RKO (cell line): ENCODE measurements at regions not wholly inside any gene's neighbourhood (a gene's known extent, or its start where the extent isn't known, plus 50 kb on each side); places are given as distances from the start of the nearest gene placed in this dataset.

ENCODE experiments used
- DNase-seq: peaks from one replicate; pipeline ENCODE4 v3.0.0-alpha.2; 2016; ENCODE audit warnings: low spot score

- no peak for DNase-seq
Observed at GRCh38 chrX:17922303-17922702, 61.2 kb upstream of the RAI2 start.

GRCh38 chrX:17919896-17920446 lies 58.9 kb upstream of the RAI2 start:
- no peak for DNase-seq

DNA sequence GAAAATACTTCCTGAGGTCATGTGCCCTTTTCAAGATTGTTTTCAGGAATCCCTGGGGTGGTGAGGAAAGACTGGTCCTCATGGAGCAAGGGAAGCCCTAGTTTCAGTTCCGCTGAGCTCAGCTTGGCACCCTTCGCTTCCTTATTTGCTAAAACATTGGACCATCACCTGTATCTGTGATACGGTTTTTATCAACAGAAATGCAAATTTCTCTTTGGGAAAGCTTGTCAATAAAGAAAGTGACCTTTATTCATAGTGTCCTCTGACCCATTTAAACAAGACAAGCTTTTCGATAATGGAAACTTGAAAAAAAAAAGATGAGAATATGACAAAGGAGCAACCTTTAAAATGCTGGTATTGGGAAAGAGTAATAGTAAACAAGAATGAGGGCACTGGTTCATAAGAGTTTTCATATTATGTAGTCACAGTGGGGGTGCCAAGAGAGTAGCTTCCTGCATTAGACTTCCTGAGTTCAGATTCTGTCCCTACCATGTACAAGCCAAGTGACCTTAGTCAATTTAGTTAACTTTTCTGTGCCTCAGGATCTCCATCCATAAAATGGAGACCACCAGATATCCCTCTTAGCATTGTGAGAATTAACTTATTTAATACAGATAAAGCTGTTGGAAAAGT lies 57.0 kb upstream of the RAI2 start:
- DNase-seq, result no peak

GRCh38 chrX:17913801-17914200 lies 52.7 kb upstream of the RAI2 start:
- DNase-seq, result no peak
